K562 (cell line): ENCODE measurements at regions not wholly inside any gene's neighbourhood (a gene's known extent, or its start where the extent isn't known, plus 50 kb on each side); places are given as distances from the start of the nearest gene placed in this dataset.

Experiments
- BRF2 ChIP-seq: IDR thresholded peaks from 3 replicates; pipeline ENCODE4 v1.6.1; 2011; ENCODE audit warnings: borderline replicate concordance, mild to moderate bottlenecking; ENCODE audit not compliant: insufficient read length, insufficient read depth
- EP300 ChIP-seq: IDR thresholded peaks from 2 replicates; pipeline ENCODE4 v1.6.1; 2012; ENCODE audit warnings: low read length, improper control_type of control experiment
- ERF ChIP-seq: fragments of 450-650 bp; formaldehyde crosslinking; IDR thresholded peaks from 2 replicates; pipeline ENCODE4 v1.4.0; 2020; ENCODE audit warnings: mild to moderate bottlenecking, mixed read lengths
- POLR2A ChIP-seq: fragments of 450-650 bp; conservative IDR thresholded peaks from 2 replicates; pipeline ENCODE4 v1.6.1; 2016
- TCF7L2 ChIP-seq: fragments of 150-350 bp; IDR thresholded peaks from 2 replicates; pipeline ENCODE4 v1.6.1; 2016; ENCODE audit warnings: low read depth, mild to moderate bottlenecking, low read length, moderate library complexity
- ZNF224 ChIP-seq: sonication (generic); formaldehyde crosslinking; IDR thresholded peaks from 2 replicates; pipeline ENCODE4 v1.8.0; 2022; ENCODE audit warnings: mild to moderate bottlenecking, missing genetic modification reagents
- ZNF431 ChIP-seq: sonication (generic); formaldehyde crosslinking; IDR thresholded peaks from 2 replicates; pipeline ENCODE4 v1.8.0; 2022; ENCODE audit warnings: mild to moderate bottlenecking, missing genetic modification reagents

- no peak for TF ChIP-seq ZNF224
- TF ChIP-seq EP300, result no peak
- TF ChIP-seq TCF7L2, result no peak
- TF ChIP-seq POLR2A, result no peak
- TF ChIP-seq ZNF431, result no peak
- no peak for TF ChIP-seq BRF2
- TF ChIP-seq ERF (CRISPR knock-in tag), result no peak
These were observed 144.3 kb upstream of the KCNE2 start for GRCh38 chr21:34219334-34220060.
